Heart right ventricle (tissue), 16 donors: ENCODE measurements at regions not wholly inside any gene's neighbourhood (a gene's known extent, or its start where the extent isn't known, plus 50 kb on each side); places are given as distances from the start of the nearest gene placed in this dataset.

Experiments
- ATAC-seq, 8 donors: fragments of 200-7000 bp; cut with Tn5 transposase; one replicate each; pipeline ENCODE4 v1.9.1; 2020; ENCODE audit warnings: mild to moderate bottlenecking in 8 of 8, moderate library complexity in 8 of 8, moderate number of reproducible peaks in 1 of 8
- DNase-seq, 2 donors: peaks; one replicate each; pipeline ENCODE4 v3.0.0-alpha.2; 2020
- H3K27ac ChIP-seq, 10 donors: fragments of 200-600 bp; sonication (generic) in 2 of 10; one replicate each; pipeline versions ENCODE4 v1.5.0 to v1.8.0; 2020 to 2022; ENCODE audit warnings: mild to moderate bottlenecking in 3 of 10
- H3K27me3 ChIP-seq, 7 donors: fragments of 200-600 bp; one replicate each; pipeline ENCODE4 v1.8.0; 2021 to 2022; ENCODE audit warnings: mild to moderate bottlenecking in 2 of 7
- H3K36me3 ChIP-seq, 9 donors: fragments of 200-600 bp; sonication (generic) in 1 of 9; one replicate each; pipeline versions ENCODE4 v1.5.0 to v1.8.0; 2020 to 2022; ENCODE audit warnings: mild to moderate bottlenecking in 2 of 9
- H3K4me1 ChIP-seq, 9 donors: fragments of 200-600 bp; sonication (generic) in 1 of 9; one replicate each; pipeline versions ENCODE4 v1.5.0 to v1.8.0; 2020 to 2022; ENCODE audit warnings: mild to moderate bottlenecking in 4 of 9
- H3K4me3 ChIP-seq, 10 donors: fragments of 200-600 bp; sonication (generic) in 2 of 10; one replicate each; pipeline versions ENCODE4 v1.5.0 to v1.8.0; 2020 to 2022; ENCODE audit warnings: mild to moderate bottlenecking in 7 of 10, moderate library complexity in 2 of 10
- H3K9me3 ChIP-seq, 11 donors: fragments of 200-600 bp in 10 of 11; sonication (generic) in 2 of 11; one replicate each; pipeline versions ENCODE4 v1.5.0 to v1.8.0; 2013 to 2022; ENCODE audit warnings: mild to moderate bottlenecking in 2 of 11, control low read depth in 1 of 11, moderate library complexity in 1 of 11
- CTCF ChIP-seq, 9 donors: fragments of 200-600 bp; sonication (generic) in 2 of 9; IDR thresholded peaks; one replicate each; pipeline versions ENCODE4 v1.5.0 to v1.8.0; 2021 to 2022; ENCODE audit warnings: antibody characterized with exemption in 9 of 9, mild to moderate bottlenecking in 5 of 9, moderate library complexity in 1 of 9
- WGBS, 2 donors: extraction: QIAGEN DNeasy Blood & Tissue Kit; methylation state at CpG; one replicate each; pipeline ENCODE4 v1.1.7; 2013; ENCODE audit warnings: inconsistent platforms in 1 of 2; 5-methylcytosine and 5-hydroxymethylcytosine counted together
- intact Hi-C, 10 donors: fragments of 100-400 bp; cut with DNase I; formaldehyde crosslinking; loops; one replicate each; pipeline versions ENCODE4 v1.11.1 to v1.14.2; 2022
- donor health status: Arrhythmogenic right ventricular cardiomyopathy.
- donor health status: ischemic (EF 13 %, LVEDD 7.1; RV severe dilation, severe dysfunction).
- donor health status: healthy with polysubstance abuse.
- donor health status: DM: no; HTN: yes; CAD: no.
- donor health status: DM: no; HTN: no; CAD: no.
- donor health status: ischemic (EF 25% LVEDD 6.9; RV normal size, moderate dysfunction).
- donor health status: ischemic (EF 25% LVEDD 5.7; RV mildly dilated, moderate dysfunction).
- donor health status: healthy.
- donor health status: DM: yes; HTN: yes; CAD: no.
- donor health status: Ischemic cardiomyopathy.
- donor health status: ischemic (EF 35%, LVEDD 5.7; RV mildly dilated, moderate dysfunction).
- donor health status: nonischemic (EF 11% LVEDD 7.7; RV severe dilation, severe dysfunction).
- donor health status: DM: yes; HTN: yes; CAD: no.
- donor health status: PGD.
- donor health status: ischemic (EF 29% LVEDD 5.4; RV normal size, mild dysfunction).
- donor health status: nonischemic (EF 23%, LVEDD 6.1; RV moderate dilation, normal function).

DNA sequence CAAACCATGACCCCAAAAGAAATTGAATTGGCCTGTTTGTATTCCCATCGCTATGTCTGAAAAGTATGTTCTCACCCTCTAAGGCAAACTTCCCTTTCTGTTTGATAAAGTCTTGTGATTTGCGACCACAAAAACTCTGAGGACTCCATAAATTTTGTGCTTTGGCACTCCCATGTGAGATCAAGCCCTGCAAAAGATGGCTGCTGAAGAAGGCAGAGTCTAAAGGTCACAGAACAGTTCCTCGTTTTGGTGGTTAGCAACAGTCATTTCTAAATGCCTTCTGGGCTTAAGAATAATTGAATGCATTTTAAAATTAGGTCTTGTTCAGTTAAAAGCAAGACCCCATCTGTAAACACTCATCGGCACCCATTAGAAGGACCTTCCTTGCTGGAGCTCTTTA, 441.6 kb downstream of the OMA1 start:
- TF ChIP-seq CTCF (IDR thresholded peaks at IDR 0.05): no peak
- no peaks in the 10 kb centered on the region for H3K4me1 ChIP-seq
- H3K36me3 ChIP-seq: no peaks in the 10 kb centered on the region
- no peak overlapping the region for H3K4me3 ChIP-seq
- DNase-seq (no peak), ATAC-seq (no peak)
- peaks cover 0 to 15% (median 0%) of the 10 kb centered on the region in 7 donors for H3K27me3 ChIP-seq
- H3K9me3 ChIP-seq: no peaks in the 10 kb centered on the region
- intact Hi-C loops: no loop called here
- H3K27ac ChIP-seq: no peak overlapping the region
- WGBS, 2 donors: 73 to 78% methylated on average over 4 of the region's 4 CpGs

GRCh38 chr1:58096714-58097113, 449.8 kb downstream of the OMA1 start:
- Histone ChIP-seq H3K9me3 (no peaks in the 10 kb centered on the region), H3K4me3 (no peak overlapping the region), H3K27me3 (peaks cover 0 to 4% (median 0%) of the 10 kb centered on the region in 7 donors), H3K36me3 (no peaks in the 10 kb centered on the region), H3K4me1 (no peaks in the 10 kb centered on the region), H3K27ac (no peak overlapping the region)
- 76 to 82% methylated on average over 2 of the region's 2 CpGs for WGBS, 2 donors
- ATAC-seq (no peak), DNase-seq (no peak)
- intact Hi-C loops: no loop called here
- no peak for TF ChIP-seq CTCF (IDR thresholded peaks at IDR 0.05)

DNA sequence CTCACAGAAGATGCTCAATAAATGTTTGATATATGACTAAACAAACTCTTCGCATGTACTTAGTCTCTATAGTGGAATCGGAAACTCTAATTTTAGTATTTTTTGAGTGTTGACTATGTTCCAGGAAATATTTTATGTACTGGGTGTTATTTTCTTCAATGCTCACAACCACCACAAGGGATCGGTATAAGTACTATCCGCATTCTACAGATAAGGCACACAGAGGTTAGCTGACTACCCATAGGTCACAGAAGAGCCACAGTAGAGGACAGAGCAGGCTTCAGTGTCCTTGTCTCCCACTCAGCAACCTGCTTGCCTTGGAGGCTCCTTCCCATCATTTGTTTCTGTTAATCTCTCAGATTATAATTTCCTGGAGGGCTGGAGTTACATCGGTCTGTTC, 451.3 kb downstream of the OMA1 start:
- DNase-seq (no peak), ATAC-seq (no peak)
- no peak for TF ChIP-seq CTCF (IDR thresholded peaks at IDR 0.05)
- intact Hi-C loops: no loop called here
- no peaks in the 10 kb centered on the region for H3K4me1 ChIP-seq
- H3K27ac ChIP-seq: no peak overlapping the region
- H3K9me3 ChIP-seq: no peaks in the 10 kb centered on the region
- H3K36me3 ChIP-seq: no peaks in the 10 kb centered on the region
- no peak overlapping the region for H3K4me3 ChIP-seq
- 78 to 84% methylated on average over 5 of the region's 5 CpGs for WGBS, 2 donors
- H3K27me3 ChIP-seq: peaks cover 0 to 4% (median 0%) of the 10 kb centered on the region in 7 donors

- H3K9me3 ChIP-seq: no peaks in the 10 kb centered on the region
- no peak for TF ChIP-seq CTCF (IDR thresholded peaks at IDR 0.05)
- no peak for ATAC-seq
- H3K4me1 ChIP-seq: no peaks in the 10 kb centered on the region
- H3K27ac ChIP-seq: no peak overlapping the region
- intact Hi-C loops: no loop called here
- no peak for DNase-seq
- WGBS, 2 donors: 57 to 74% methylated on average over 2 of the region's 2 CpGs
- H3K27me3 ChIP-seq: peaks cover 0 to 4% (median 0%) of the 10 kb centered on the region in 7 donors
- no peak overlapping the region for H3K4me3 ChIP-seq
- H3K36me3 ChIP-seq: no peaks in the 10 kb centered on the region
Measured at GRCh38 chr1:58094221-58094620, 452.3 kb downstream of the OMA1 start.

DNA sequence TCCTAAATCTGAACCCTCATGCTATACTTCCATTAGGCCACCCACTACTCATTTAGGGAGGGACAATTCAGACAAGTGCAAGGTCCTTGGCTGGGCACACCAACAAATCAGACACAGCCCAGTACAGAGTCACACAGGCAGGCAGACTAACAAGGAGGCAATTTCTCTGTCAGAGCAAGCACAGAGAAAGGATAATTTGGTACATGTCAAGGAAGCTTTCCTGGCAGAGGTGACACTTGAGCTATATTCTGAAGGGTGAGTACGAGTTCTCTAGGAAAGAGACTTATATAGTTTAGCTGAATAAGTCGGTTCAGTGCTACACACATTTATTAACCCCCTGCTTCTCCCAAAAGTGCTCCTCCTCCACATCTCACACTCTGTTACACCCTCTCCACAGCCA, 455.9 kb downstream of the OMA1 start:
- 60 to 64% methylated on average over 2 of the region's 2 CpGs for WGBS, 2 donors
- H3K36me3 ChIP-seq: no peaks in the 10 kb centered on the region
- DNase-seq (no peak), ATAC-seq (no peak)
- intact Hi-C loops: no loop called here
- H3K4me3 ChIP-seq: no peak overlapping the region
- no peak for TF ChIP-seq CTCF (IDR thresholded peaks at IDR 0.05)
- no peaks in the 10 kb centered on the region for H3K4me1 ChIP-seq
- H3K9me3 ChIP-seq: no peaks in the 10 kb centered on the region
- peaks cover 0 to 4% (median 0%) of the 10 kb centered on the region in 7 donors for H3K27me3 ChIP-seq
- H3K27ac ChIP-seq: no peak overlapping the region
